Adipocyte (in vitro differentiated cells): ENCODE measurements at regions not wholly inside any gene's neighbourhood (a gene's known extent, or its start where the extent isn't known, plus 50 kb on each side); places are given as distances from the start of the nearest gene placed in this dataset.

Source experiments
- DNase-seq: peaks from one replicate; pipeline ENCODE4 v3.0.0-alpha.2; 2015; ENCODE audit warnings: low read depth
- H3K27me3 ChIP-seq: replicated peaks from 2 replicates; pipeline ENCODE4 v1.7.0; 2013; ENCODE audit warnings: mild to moderate bottlenecking, low read length, moderate library complexity; ENCODE audit not compliant: control insufficient read depth, insufficient read depth
- H3K36me3 ChIP-seq: 2 replicates; pipeline ENCODE4 v1.7.0; 2013; ENCODE audit warnings: low read length, mild to moderate bottlenecking, moderate library complexity; ENCODE audit not compliant: control insufficient read depth, insufficient read depth, severe bottlenecking
- H3K4me1 ChIP-seq: 2 replicates; pipeline ENCODE4 v1.7.0; 2013; ENCODE audit warnings: mild to moderate bottlenecking, low read length, moderate library complexity; ENCODE audit not compliant: control insufficient read depth, insufficient read depth
- H3K4me3 ChIP-seq: 2 replicates; pipeline ENCODE4 v1.7.0; 2013; ENCODE audit warnings: mild to moderate bottlenecking, low read length, moderate library complexity
- H3K9ac ChIP-seq: 2 replicates; pipeline ENCODE4 v1.7.0; 2013; ENCODE audit warnings: mild to moderate bottlenecking, low read length, moderate library complexity
- H3K9me3 ChIP-seq: 2 replicates; pipeline ENCODE4 v1.7.0; 2013; ENCODE audit warnings: mild to moderate bottlenecking, low read length, moderate library complexity; ENCODE audit not compliant: control insufficient read depth

DNA sequence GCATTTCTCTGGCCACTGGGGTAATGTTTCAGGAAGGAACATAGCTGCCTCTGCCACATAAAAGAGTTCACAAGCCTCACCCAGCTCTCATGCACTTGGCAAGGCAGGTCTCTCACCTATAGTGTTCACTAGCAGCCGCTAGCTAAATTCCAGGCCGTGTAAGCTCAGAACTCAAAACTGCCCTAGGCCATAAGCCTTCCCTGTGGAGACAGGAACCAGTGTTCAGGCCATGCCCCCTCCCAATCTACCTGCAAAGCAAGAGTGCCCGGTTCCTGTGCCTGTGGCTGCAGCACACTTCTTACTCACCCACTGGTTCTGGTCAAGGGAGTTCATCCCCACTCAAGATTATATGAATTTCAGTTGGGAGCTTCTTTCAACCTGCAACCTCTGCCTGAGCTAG, 60.7 kb upstream of the ZNF169 start:
- H3K9ac ChIP-seq, result no peak overlapping the region
- no peak overlapping the region for H3K4me3 ChIP-seq
- DNase-seq, result no peak
- H3K27me3 ChIP-seq, result no peaks in the 10 kb centered on the region
- peaks cover 2% of the 10 kb centered on the region for H3K4me1 ChIP-seq
- peaks cover 23% of the 10 kb centered on the region for H3K9me3 ChIP-seq
- peaks cover 45% of the 10 kb centered on the region for H3K36me3 ChIP-seq

DNA sequence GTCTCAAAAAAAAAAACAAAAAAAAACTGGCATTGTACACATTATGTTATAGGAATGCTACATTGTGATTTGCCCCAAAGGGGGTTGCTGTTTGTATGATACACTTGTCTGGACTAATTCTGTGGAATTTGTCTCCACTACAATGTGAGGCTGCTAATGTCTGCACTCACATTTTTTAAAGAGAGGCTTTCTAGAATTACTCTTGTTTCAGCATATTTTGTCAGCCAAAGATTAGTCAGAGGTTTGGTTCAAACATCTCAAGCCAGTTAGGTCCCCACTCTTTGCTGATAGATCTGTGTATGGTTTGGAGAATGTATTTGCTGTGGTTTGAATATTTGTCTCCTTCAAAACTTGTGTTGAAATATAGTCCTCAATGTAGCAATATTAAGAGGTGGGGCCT, 59.3 kb upstream of the ZNF169 start:
- Histone ChIP-seq H3K36me3 (peaks cover 43% of the 10 kb centered on the region), H3K4me3 (no peak overlapping the region), H3K9ac (no peak overlapping the region), H3K4me1 (peaks cover 2% of the 10 kb centered on the region), H3K27me3 (no peaks in the 10 kb centered on the region), H3K9me3 (peaks cover 29% of the 10 kb centered on the region)
- DNase-seq, result peak; percentile 67

DNA sequence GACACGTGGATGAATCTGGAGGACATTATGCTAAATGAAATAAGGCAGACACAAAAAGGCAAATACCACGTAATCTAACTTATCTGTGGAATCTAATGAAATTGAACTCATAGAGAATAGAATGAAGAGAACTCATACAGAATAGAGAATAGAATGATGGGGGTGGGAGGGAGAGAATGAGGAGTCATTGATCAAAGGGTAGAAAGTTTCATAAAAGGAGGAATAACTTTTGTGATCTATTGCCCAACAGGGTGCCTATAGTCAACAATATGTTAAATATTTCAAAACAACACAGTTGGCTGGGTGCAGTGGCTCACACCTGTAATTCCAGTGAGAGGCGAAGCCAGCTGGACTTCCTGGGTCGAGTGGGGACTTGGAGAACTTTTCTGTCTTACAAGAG, 54.9 kb upstream of the ZNF169 start:
- Histone ChIP-seq H3K27me3 (no peaks in the 10 kb centered on the region), H3K4me3 (no peak overlapping the region), H3K9me3 (peaks cover 30% of the 10 kb centered on the region), H3K9ac (no peak overlapping the region), H3K4me1 (peaks cover 2% of the 10 kb centered on the region), H3K36me3 (peaks cover 16% of the 10 kb centered on the region)
- DNase-seq, result no peak

DNA sequence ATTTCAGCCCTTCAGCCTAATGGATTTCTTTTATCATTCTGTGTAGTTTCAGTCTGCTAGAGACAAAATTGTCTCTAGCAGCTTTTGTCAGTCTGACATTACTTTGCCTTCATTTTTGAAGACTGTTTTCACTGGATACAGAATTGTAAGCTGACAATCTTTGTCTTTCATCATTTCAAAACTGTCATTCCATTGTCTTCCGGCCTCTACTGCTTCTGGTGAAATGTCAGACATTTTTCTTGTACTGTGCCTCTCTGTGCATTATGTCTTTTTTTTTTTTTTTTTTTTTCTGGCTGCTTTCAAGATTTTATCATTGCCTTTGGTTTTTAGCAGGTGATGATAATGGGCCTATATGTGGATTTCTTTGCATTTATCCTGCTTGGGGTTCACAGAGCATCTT, 51.3 kb upstream of the ZNF169 start:
- no peak overlapping the region for H3K4me3 ChIP-seq
- no peaks in the 10 kb centered on the region for H3K36me3 ChIP-seq
- no peaks in the 10 kb centered on the region for H3K4me1 ChIP-seq
- peaks cover 30% of the 10 kb centered on the region for H3K9me3 ChIP-seq
- no peak for DNase-seq
- H3K27me3 ChIP-seq, result no peaks in the 10 kb centered on the region
- H3K9ac ChIP-seq, result no peak overlapping the region
